Activated CD8-positive, alpha-beta T cell treated with anti-CD3 and anti-CD28 coated beads for 36 hours (primary cell): ENCODE measurements at regions not wholly inside any gene's neighbourhood (a gene's known extent, or its start where the extent isn't known, plus 50 kb on each side); places are given as distances from the start of the nearest gene placed in this dataset.

ENCODE experiments used
- ATAC-seq: fragments of 200-7000 bp; cut with Tn5 transposase; one replicate; pipeline ENCODE4 v1.10.0; 2021; ENCODE audit warnings: mild to moderate bottlenecking, moderate library complexity
- CTCF ChIA-PET: fragments of 350-600 bp; sonication (Branson Sonifier 250); formaldehyde crosslinking; loops from one replicate; lab custom pipeline; 2021; ENCODE audit warnings: antibody characterized with exemption; lab: Charles Lee
- POLR2A ChIA-PET: fragments of 350-600 bp; sonication (Branson Sonifier 250); formaldehyde crosslinking; loops from one replicate; lab custom pipeline; 2021; ENCODE audit warnings: antibody characterized with exemption; lab: Charles Lee
- DNase-seq: peaks from one replicate; pipeline ENCODE4 v3.0.0-alpha.2; 2020
- H3K27ac Mint-ChIP-seq: one replicate; pipeline ENCODE4 v1.8.0; 2021; ENCODE audit warnings: mild to moderate bottlenecking, mixed read lengths
- H3K27me3 Mint-ChIP-seq: one replicate; pipeline ENCODE4 v1.8.0; 2021; ENCODE audit warnings: mixed read lengths
- H3K36me3 Mint-ChIP-seq: one replicate; pipeline ENCODE4 v1.8.0; 2021; ENCODE audit warnings: low read depth, mixed read lengths
- H3K4me1 Mint-ChIP-seq: one replicate; pipeline ENCODE4 v1.8.0; 2021; ENCODE audit warnings: low read depth, mixed read lengths
- H3K4me3 Mint-ChIP-seq: one replicate; pipeline ENCODE4 v1.8.0; 2021; ENCODE audit warnings: mild to moderate bottlenecking, moderate library complexity, mixed read lengths
- H3K9me3 Mint-ChIP-seq: one replicate; pipeline ENCODE4 v1.8.0; 2021; ENCODE audit warnings: mixed read lengths
- CTCF ChIP-seq: fragments of 200-600 bp; IDR thresholded peaks from one replicate; pipeline ENCODE4 v1.8.0; 2022; ENCODE audit warnings: antibody characterized with exemption, mild to moderate bottlenecking
- intact Hi-C: fragments of 100-400 bp; cut with micrococcal nuclease; formaldehyde crosslinking; loops from one replicate; pipeline ENCODE4 v1.10.0; 2022

DNA sequence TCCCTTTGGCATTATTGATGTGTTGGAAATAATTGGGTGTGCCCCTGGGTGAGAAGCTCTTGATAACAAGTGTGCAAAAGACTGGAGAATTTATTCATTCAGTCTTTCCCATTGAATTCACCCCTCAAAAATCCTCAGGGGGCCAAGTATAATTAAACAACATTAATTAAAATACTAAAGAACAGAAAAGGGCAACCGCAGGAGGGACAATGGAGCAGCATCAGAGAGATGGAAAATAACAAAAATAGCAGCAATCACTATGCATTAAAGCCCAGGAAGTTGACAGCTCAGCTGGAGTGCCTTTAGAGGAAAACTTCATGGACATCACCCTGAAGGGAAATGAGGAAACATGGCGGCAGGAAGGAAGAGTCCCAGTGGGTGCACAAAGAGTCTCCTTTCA is 227.6 kb downstream of the MINAR1 start:
- no peaks in the 10 kb centered on the region for H3K4me1 Mint-ChIP-seq
- H3K9me3 Mint-ChIP-seq, result no peaks in the 10 kb centered on the region
- intact Hi-C loops, result no loop called here
- ChIA-PET POLR2A (no interaction called here), CTCF (no interaction called here)
- DNase-seq, result no peak
- H3K36me3 Mint-ChIP-seq, result no peaks in the 10 kb centered on the region
- H3K27me3 Mint-ChIP-seq, result peaks cover 26% of the 10 kb centered on the region
- no peak overlapping the region for H3K27ac Mint-ChIP-seq
- no peak overlapping the region for H3K4me3 Mint-ChIP-seq
- no peak for ATAC-seq
- TF ChIP-seq CTCF, result no peak

- POLR2A ChIA-PET, result no interaction called here
- Mint-ChIP-seq H3K27me3 (peaks cover 20% of the 10 kb centered on the region), H3K9me3 (no peaks in the 10 kb centered on the region), H3K27ac (no peak overlapping the region), H3K36me3 (no peaks in the 10 kb centered on the region), H3K4me1 (no peaks in the 10 kb centered on the region), H3K4me3 (no peak overlapping the region)
- TF ChIP-seq CTCF, result no peak
- intact Hi-C loops, result no loop called here
- ATAC-seq, result no peak
- no peak for DNase-seq
- CTCF ChIA-PET, result interaction anchor here (0.7 to 1.3 kb wide), 2 partner anchors 100 to 188 kb away, joined by 3 to 4 read pairs; no protein-coding TSS in a partner anchor
Observed at GRCh38 chr15:79661411-79661810, 229.3 kb downstream of the MINAR1 start.

- H3K9me3 Mint-ChIP-seq, result no peaks in the 10 kb centered on the region
- no peak for TF ChIP-seq CTCF
- intact Hi-C loops, result no loop called here
- DNase-seq, result peak; percentile 45
- H3K27ac Mint-ChIP-seq, result peak overlapping the region; percentile 33
- peaks cover 33% of the 10 kb centered on the region for H3K27me3 Mint-ChIP-seq
- CTCF ChIA-PET, result no interaction called here
- peaks cover 4% of the 10 kb centered on the region for H3K4me1 Mint-ChIP-seq
- POLR2A ChIA-PET, result no interaction called here
- no peaks in the 10 kb centered on the region for H3K36me3 Mint-ChIP-seq
- H3K4me3 Mint-ChIP-seq, result no peak overlapping the region
- ATAC-seq, result peak; percentile 55
Observed at GRCh38 chr15:79673416-79674123, 223.2 kb downstream of the MTHFS start.

GRCh38 chr15:79674124-79674465 is 222.7 kb downstream of the MTHFS start:
- no peaks in the 10 kb centered on the region for H3K9me3 Mint-ChIP-seq
- no peak overlapping the region for H3K27ac Mint-ChIP-seq
- no peak for TF ChIP-seq CTCF
- H3K4me3 Mint-ChIP-seq, result no peak overlapping the region
- H3K27me3 Mint-ChIP-seq, result peaks cover 33% of the 10 kb centered on the region
- ChIA-PET POLR2A (no interaction called here), CTCF (no interaction called here)
- H3K36me3 Mint-ChIP-seq, result no peaks in the 10 kb centered on the region
- ATAC-seq, result no peak
- intact Hi-C loops, result no loop called here
- no peak for DNase-seq
- peaks cover 4% of the 10 kb centered on the region for H3K4me1 Mint-ChIP-seq

DNA sequence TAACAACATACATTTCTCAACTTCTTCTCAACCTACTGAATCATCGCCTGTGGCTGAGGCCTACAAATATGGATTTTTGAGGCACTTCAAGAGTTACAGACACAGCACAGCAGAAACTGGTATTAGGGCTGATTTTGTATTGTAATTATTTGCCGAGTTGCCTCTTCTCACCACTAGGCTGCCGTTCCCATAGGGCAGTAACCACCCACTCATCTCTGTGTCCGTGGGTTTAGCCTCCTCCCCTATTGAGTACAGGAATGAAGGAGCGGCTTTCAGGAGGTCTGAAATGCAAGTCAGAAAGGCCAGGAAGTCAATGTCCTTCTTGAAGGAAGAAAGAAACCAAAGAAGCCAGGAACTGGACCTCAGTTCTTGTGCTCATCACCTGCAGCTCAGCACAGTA is 220.8 kb downstream of the MTHFS start:
- peaks cover 4% of the 10 kb centered on the region for H3K4me1 Mint-ChIP-seq
- intact Hi-C loops, result no loop called here
- H3K27ac Mint-ChIP-seq, result no peak overlapping the region
- DNase-seq (no peak), ATAC-seq (no peak)
- ChIA-PET CTCF (no interaction called here), POLR2A (no interaction called here)
- no peak for TF ChIP-seq CTCF
- H3K27me3 Mint-ChIP-seq, result peaks cover 27% of the 10 kb centered on the region
- no peak overlapping the region for H3K4me3 Mint-ChIP-seq
- H3K9me3 Mint-ChIP-seq, result no peaks in the 10 kb centered on the region
- H3K36me3 Mint-ChIP-seq, result no peaks in the 10 kb centered on the region
